ENCODE measurements at regions not wholly inside any gene's neighbourhood (a gene's known extent, or its start where the extent isn't known, plus 50 kb on each side); places are given as distances from the start of the nearest gene placed in this dataset.

DNA sequence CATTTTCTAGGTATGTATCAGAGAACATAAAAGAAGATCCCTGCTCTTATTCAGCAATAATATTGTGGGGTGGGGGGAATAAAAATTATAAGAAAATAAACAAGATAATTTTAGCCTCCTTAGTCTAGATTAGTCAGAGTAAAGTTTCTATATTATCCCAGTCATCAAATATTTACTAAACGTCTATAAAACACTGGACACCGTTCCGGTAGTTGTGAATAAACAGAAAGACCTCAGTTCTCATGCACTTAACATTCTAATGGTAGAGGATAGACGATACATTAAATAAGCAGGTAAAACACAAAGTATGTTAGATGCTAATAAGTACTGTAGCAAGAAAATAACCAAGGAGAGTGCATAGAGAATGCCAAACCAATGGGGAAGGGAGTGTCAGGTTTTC lies 425.0 kb downstream of the GBE1 start:
- H3K9ac ChIP-seq (ENCODE audit: insufficient read depth in 1 of 2, low read depth in 2 of 2, low read length in 2 of 2): no peak overlapping the region
- ATAC-seq (no peak), FAIRE-seq (no peak), DNase-seq (ENCODE audit: extremely low read depth in 1 of 4, low spot score in 3 of 4) (no peak)
- H3K27me3 ChIP-seq (ENCODE audit: control insufficient read depth in 2 of 2, insufficient read depth in 2 of 2, low read length in 2 of 2): no peaks in the 10 kb centered on the region
- CTCF ChIA-PET (ENCODE audit: low intra/inter-chr PET ratio): no interaction called here
- H3K9me3 ChIP-seq (replicated peaks; ENCODE audit: control insufficient read depth, insufficient read depth, low read depth, low read length): no peaks in the 10 kb centered on the region
- no peaks in the 10 kb centered on the region for H3K9me1 ChIP-seq (ENCODE audit: control insufficient read depth, insufficient read depth, low read length)
- H3K79me2 ChIP-seq (ENCODE audit: control insufficient read depth, insufficient read depth, low read length): no peaks in the 10 kb centered on the region
- POLR2A ChIA-PET: no interaction called here
- H3K4me1 ChIP-seq (replicated peaks in 1 of 2; ENCODE audit: control insufficient read depth in 2 of 2, insufficient read depth in 2 of 2, low read length in 2 of 2): no peaks in the 10 kb centered on the region
- no peaks in the 10 kb centered on the region for H4K20me1 ChIP-seq (replicated peaks; ENCODE audit: control insufficient read depth, insufficient read depth, low read length)
- in situ Hi-C loops (cut with MboI): no loop called here
- no peak overlapping the region for H2AFZ ChIP-seq (ENCODE audit: low read depth, low read length)
- intact Hi-C loops (cut with micrococcal nuclease): no loop called here
- H3K4me2 ChIP-seq (ENCODE audit: insufficient read depth, low read length): no peak overlapping the region
- WGBS (ENCODE audit: insufficient coverage, low coverage, missing lambda C conversion rate): 0% methylated on average over 3 of the region's 4 CpGs
- no TSS peak for BruUV-seq (replicated peaks)
- H3K4me3 ChIP-seq: no peak overlapping the region
- no peaks in the 10 kb centered on the region for H3K36me3 ChIP-seq (ENCODE audit: control insufficient read depth, insufficient read depth, low read length)
- H3K27ac ChIP-seq (ENCODE audit: extremely low read depth, low read depth, low read length): no peak overlapping the region
- TF ChIP-seq ARID1B (IDR thresholded peaks at IDR 0.05) (no peak), SPI1 (IDR thresholded peaks at IDR 0.05; ENCODE audit: borderline replicate concordance, low read depth, low read length) (no peak), MED1 (CRISPR knock-in tag; IDR thresholded peaks at IDR 0.05; ENCODE audit: borderline replicate concordance) (no peak), BRD9 (IDR thresholded peaks at IDR 0.05; ENCODE audit: low read depth, partially characterized antibody) (no peak), XRCC3 (IDR thresholded peaks at IDR 0.05) (no peak), HNRNPL (IDR thresholded peaks at IDR 0.05; ENCODE audit: low read depth, low read length) (no peak), RBM14 (IDR thresholded peaks at IDR 0.05; ENCODE audit: borderline replicate concordance, insufficient read depth, low read depth, low read length) (no peak), MAX (CRISPR knock-in tag; IDR thresholded peaks at IDR 0.05) (no peak), EP300 (IDR thresholded peaks at IDR 0.05; ENCODE audit: low read length) (no peak), ARID3A (IDR thresholded peaks at IDR 0.05; ENCODE audit: borderline replicate concordance, low read depth, low read length) (no peak)
- TF ChIP-seq, protein P1, sequence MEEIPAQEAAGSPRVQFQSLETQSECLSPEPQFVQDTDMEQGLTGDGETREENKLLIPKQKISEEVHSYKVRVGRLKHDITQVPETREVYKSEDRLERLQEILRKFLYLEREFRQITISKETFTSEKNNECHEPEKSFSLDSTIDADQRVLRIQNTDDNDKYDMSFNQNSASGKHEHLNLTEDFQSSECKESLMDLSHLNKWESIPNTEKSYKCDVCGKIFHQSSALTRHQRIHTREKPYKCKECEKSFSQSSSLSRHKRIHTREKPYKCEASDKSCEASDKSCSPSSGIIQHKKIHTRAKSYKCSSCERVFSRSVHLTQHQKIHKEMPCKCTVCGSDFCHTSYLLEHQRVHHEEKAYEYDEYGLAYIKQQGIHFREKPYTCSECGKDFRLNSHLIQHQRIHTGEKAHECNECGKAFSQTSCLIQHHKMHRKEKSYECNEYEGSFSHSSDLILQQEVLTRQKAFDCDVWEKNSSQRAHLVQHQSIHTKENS (CRISPR knock-in tag; IDR thresholded peaks at IDR 0.05): no peak
- TF ChIP-seq, protein P2, sequence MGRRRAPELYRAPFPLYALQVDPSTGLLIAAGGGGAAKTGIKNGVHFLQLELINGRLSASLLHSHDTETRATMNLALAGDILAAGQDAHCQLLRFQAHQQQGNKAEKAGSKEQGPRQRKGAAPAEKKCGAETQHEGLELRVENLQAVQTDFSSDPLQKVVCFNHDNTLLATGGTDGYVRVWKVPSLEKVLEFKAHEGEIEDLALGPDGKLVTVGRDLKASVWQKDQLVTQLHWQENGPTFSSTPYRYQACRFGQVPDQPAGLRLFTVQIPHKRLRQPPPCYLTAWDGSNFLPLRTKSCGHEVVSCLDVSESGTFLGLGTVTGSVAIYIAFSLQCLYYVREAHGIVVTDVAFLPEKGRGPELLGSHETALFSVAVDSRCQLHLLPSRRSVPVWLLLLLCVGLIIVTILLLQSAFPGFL (CRISPR knock-in tag; IDR thresholded peaks at IDR 0.05): no peak
- TF ChIP-seq, protein P3, sequence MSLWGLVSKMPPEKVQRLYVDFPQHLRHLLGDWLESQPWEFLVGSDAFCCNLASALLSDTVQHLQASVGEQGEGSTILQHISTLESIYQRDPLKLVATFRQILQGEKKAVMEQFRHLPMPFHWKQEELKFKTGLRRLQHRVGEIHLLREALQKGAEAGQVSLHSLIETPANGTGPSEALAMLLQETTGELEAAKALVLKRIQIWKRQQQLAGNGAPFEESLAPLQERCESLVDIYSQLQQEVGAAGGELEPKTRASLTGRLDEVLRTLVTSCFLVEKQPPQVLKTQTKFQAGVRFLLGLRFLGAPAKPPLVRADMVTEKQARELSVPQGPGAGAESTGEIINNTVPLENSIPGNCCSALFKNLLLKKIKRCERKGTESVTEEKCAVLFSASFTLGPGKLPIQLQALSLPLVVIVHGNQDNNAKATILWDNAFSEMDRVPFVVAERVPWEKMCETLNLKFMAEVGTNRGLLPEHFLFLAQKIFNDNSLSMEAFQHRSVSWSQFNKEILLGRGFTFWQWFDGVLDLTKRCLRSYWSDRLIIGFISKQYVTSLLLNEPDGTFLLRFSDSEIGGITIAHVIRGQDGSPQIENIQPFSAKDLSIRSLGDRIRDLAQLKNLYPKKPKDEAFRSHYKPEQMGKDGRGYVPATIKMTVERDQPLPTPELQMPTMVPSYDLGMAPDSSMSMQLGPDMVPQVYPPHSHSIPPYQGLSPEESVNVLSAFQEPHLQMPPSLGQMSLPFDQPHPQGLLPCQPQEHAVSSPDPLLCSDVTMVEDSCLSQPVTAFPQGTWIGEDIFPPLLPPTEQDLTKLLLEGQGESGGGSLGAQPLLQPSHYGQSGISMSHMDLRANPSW (CRISPR knock-in tag; IDR thresholded peaks at IDR 0.05): no peak
- TF ChIP-seq, protein P4, sequence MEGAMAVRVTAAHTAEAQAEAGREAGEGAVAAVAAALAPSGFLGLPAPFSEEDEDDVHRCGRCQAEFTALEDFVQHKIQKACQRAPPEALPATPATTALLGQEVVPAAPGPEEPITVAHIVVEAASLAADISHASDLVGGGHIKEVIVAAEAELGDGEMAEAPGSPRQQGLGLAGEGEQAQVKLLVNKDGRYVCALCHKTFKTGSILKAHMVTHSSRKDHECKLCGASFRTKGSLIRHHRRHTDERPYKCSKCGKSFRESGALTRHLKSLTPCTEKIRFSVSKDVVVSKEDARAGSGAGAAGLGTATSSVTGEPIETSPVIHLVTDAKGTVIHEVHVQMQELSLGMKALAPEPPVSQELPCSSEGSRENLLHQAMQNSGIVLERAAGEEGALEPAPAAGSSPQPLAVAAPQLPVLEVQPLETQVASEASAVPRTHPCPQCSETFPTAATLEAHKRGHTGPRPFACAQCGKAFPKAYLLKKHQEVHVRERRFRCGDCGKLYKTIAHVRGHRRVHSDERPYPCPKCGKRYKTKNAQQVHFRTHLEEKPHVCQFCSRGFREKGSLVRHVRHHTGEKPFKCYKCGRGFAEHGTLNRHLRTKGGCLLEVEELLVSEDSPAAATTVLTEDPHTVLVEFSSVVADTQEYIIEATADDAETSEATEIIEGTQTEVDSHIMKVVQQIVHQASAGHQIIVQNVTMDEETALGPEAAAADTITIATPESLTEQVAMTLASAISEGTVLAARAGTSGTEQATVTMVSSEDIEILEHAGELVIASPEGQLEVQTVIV (CRISPR knock-in tag; IDR thresholded peaks at IDR 0.05; ENCODE audit: borderline replicate concordance): no peak

All from K562 (cell line).